NT2/D1 (cell line): ENCODE measurements at regions not wholly inside any gene's neighbourhood (a gene's known extent, or its start where the extent isn't known, plus 50 kb on each side); places are given as distances from the start of the nearest gene placed in this dataset.

Experiments used
- YY1 ChIP-seq: IDR thresholded peaks from 2 replicates; pipeline ENCODE4 v1.6.1; 2011; ENCODE audit not compliant: insufficient read length, insufficient read depth
- ZNF274 ChIP-seq: IDR thresholded peaks from 2 replicates; pipeline ENCODE4 v1.6.1; 2011; ENCODE audit warnings: mild to moderate bottlenecking, low read depth, low read length

GRCh38 chr5:17430241-17430640, 67.8 kb upstream of the TAF11L2 start:
- TF ChIP-seq ZNF274 (no peak), YY1 (no peak)
